CD4-positive, CD25-positive, alpha-beta regulatory T cell (primary cell): ENCODE measurements at regions not wholly inside any gene's neighbourhood (a gene's known extent, or its start where the extent isn't known, plus 50 kb on each side); places are given as distances from the start of the nearest gene placed in this dataset.

Experiments used
- ATAC-seq, 2 donors: fragments of 150-1000 bp; cut with Tn5 transposase; one replicate each; pipeline ENCODE4 v1.10.0; 2021; ENCODE audit warnings: low read depth in 2 of 2, moderate number of reproducible peaks in 2 of 2, moderate library complexity in 1 of 2
- DNase-seq, 3 donors: peaks; one replicate each; pipeline versions ENCODE4 v3.0.0 to v3.0.0-alpha.2; 2012 to 2022; ENCODE audit warnings: mixed read lengths in 1 of 3
- H3K27ac ChIP-seq: one replicate; pipeline ENCODE4 v1.7.0; 2013; ENCODE audit warnings: mild to moderate bottlenecking, low read length; ENCODE audit not compliant: insufficient read depth, poor library complexity, severe bottlenecking
- H3K27me3 ChIP-seq: one replicate; pipeline ENCODE4 v1.7.0; 2013; ENCODE audit warnings: low read length; ENCODE audit not compliant: control insufficient read depth, insufficient read depth
- H3K36me3 ChIP-seq: one replicate; pipeline ENCODE4 v1.7.0; 2013; ENCODE audit warnings: mild to moderate bottlenecking, low read length, moderate library complexity; ENCODE audit not compliant: control insufficient read depth, insufficient read depth
- H3K4me1 ChIP-seq: 2 replicates; pipeline ENCODE4 v1.7.0; 2013; ENCODE audit warnings: mild to moderate bottlenecking, low read length; ENCODE audit not compliant: insufficient read depth, control insufficient read depth, poor library complexity, severe bottlenecking
- H3K4me3 ChIP-seq: one replicate; pipeline ENCODE4 v1.7.0; 2013; ENCODE audit warnings: low read depth, mild to moderate bottlenecking, low read length, moderate library complexity
- H3K9me3 ChIP-seq, 2 experiments: 1 replicate in 1 of 2; 2 replicates in 1 of 2; pipeline ENCODE4 v1.7.0; 2013; ENCODE audit warnings: low read length in 2 of 2, mild to moderate bottlenecking in 1 of 2, moderate library complexity in 1 of 2; ENCODE audit not compliant: control insufficient read depth in 2 of 2
- H3K27ac Mint-ChIP-seq, 3 donors: one replicate each; pipeline ENCODE4 v1.8.0; 2020 to 2022; ENCODE audit warnings: mild to moderate bottlenecking in 3 of 3, mixed read lengths in 3 of 3, moderate library complexity in 2 of 3
- H3K27me3 Mint-ChIP-seq: one replicate; pipeline ENCODE4 v1.8.0; 2022; ENCODE audit warnings: mild to moderate bottlenecking, mixed read lengths
- H3K36me3 Mint-ChIP-seq: one replicate; pipeline ENCODE4 v1.8.0; 2020; ENCODE audit warnings: mixed read lengths
- H3K4me1 Mint-ChIP-seq, 4 donors: one replicate each; pipeline ENCODE4 v1.8.0; 2020 to 2022; ENCODE audit warnings: mixed read lengths in 4 of 4, mild to moderate bottlenecking in 1 of 4
- H3K4me3 Mint-ChIP-seq, 4 donors: one replicate each; pipeline ENCODE4 v1.8.0; 2020 to 2022; ENCODE audit warnings: mild to moderate bottlenecking in 4 of 4, mixed read lengths in 4 of 4, moderate library complexity in 3 of 4
- H3K9me3 Mint-ChIP-seq, 7 donors: one replicate each; pipeline ENCODE4 v1.8.0; 2020 to 2022; ENCODE audit warnings: mixed read lengths in 7 of 7, mild to moderate bottlenecking in 3 of 7, moderate library complexity in 2 of 7

- H3K4me1 ChIP-seq = peaks cover 4% of the 10 kb centered on the region
- Mint-ChIP-seq H3K36me3 (no peaks in the 10 kb centered on the region), H3K9me3 (peaks cover 0 to 2% (median 0%) of the 10 kb centered on the region in 7 donors), H3K27ac (no peak overlapping the region), H3K4me3 (no peak overlapping the region), H3K4me1 (peaks cover 0 to 6% (median 0%) of the 10 kb centered on the region in 4 donors), H3K27me3 (peaks cover 36% of the 10 kb centered on the region)
- DNase-seq (no peak), ATAC-seq (no peak)
- peaks cover 11% of the 10 kb centered on the region for H3K27me3 ChIP-seq
- no peak overlapping the region for H3K27ac ChIP-seq
- H3K36me3 ChIP-seq = no peaks in the 10 kb centered on the region
- H3K9me3 ChIP-seq = no peaks in the 10 kb centered on the region
- no peak overlapping the region for H3K4me3 ChIP-seq
These were observed 77.6 kb downstream of the PCDH1 start for GRCh38 chr5:141800617-141801016.

- H3K36me3 ChIP-seq = no peaks in the 10 kb centered on the region
- Mint-ChIP-seq H3K27ac (no peak overlapping the region), H3K4me3 (peak overlapping the region in 1 of 4 donors; percentile 61), H3K4me1 (peaks cover 0 to 6% (median 0%) of the 10 kb centered on the region in 4 donors), H3K27me3 (peaks cover 31% of the 10 kb centered on the region), H3K36me3 (no peaks in the 10 kb centered on the region), H3K9me3 (peaks cover 0 to 2% (median 0%) of the 10 kb centered on the region in 7 donors)
- no peak overlapping the region for H3K27ac ChIP-seq
- H3K9me3 ChIP-seq = no peaks in the 10 kb centered on the region
- H3K4me1 ChIP-seq = peaks cover 4% of the 10 kb centered on the region
- peaks cover 4% of the 10 kb centered on the region for H3K27me3 ChIP-seq
- ATAC-seq (no peak), DNase-seq (no peak)
- no peak overlapping the region for H3K4me3 ChIP-seq
These were observed 78.6 kb downstream of the PCDH1 start for GRCh38 chr5:141799507-141800167.

GRCh38 chr5:141797425-141797824 is 80.8 kb downstream of the PCDH1 start:
- no peak for ATAC-seq
- Mint-ChIP-seq H3K27me3 (peaks cover 28% of the 10 kb centered on the region), H3K9me3 (no peaks in the 10 kb centered on the region), H3K4me3 (no peak overlapping the region), H3K36me3 (no peaks in the 10 kb centered on the region), H3K4me1 (peaks cover 0 to 6% (median 0%) of the 10 kb centered on the region in 4 donors), H3K27ac (peak overlapping the region in 1 of 3 donors; percentile 63)
- no peaks in the 10 kb centered on the region for H3K27me3 ChIP-seq
- no peak overlapping the region for H3K27ac ChIP-seq
- H3K4me3 ChIP-seq = no peak overlapping the region
- no peaks in the 10 kb centered on the region for H3K9me3 ChIP-seq
- no peak for DNase-seq
- no peaks in the 10 kb centered on the region for H3K36me3 ChIP-seq
- H3K4me1 ChIP-seq = peaks cover 4% of the 10 kb centered on the region

GRCh38 chr5:141795421-141795820 is 82.8 kb downstream of the PCDH1 start:
- no peaks in the 10 kb centered on the region for H3K36me3 Mint-ChIP-seq
- peaks cover 0 to 1% (median 0%) of the 10 kb centered on the region in 7 donors for H3K9me3 Mint-ChIP-seq
- Histone ChIP-seq H3K9me3 (no peaks in the 10 kb centered on the region), H3K36me3 (no peaks in the 10 kb centered on the region), H3K4me3 (no peak overlapping the region), H3K27me3 (no peaks in the 10 kb centered on the region), H3K4me1 (peaks cover 4% of the 10 kb centered on the region), H3K27ac (no peak overlapping the region)
- no peak overlapping the region for H3K4me3 Mint-ChIP-seq
- DNase-seq (no peak), ATAC-seq (no peak)
- peaks cover 26% of the 10 kb centered on the region for H3K27me3 Mint-ChIP-seq
- peaks cover 0 to 6% (median 0%) of the 10 kb centered on the region in 4 donors for H3K4me1 Mint-ChIP-seq
- no peak overlapping the region for H3K27ac Mint-ChIP-seq

GRCh38 chr5:141793881-141794280 is 84.3 kb downstream of the PCDH1 start:
- H3K27ac ChIP-seq = no peak overlapping the region
- H3K9me3 ChIP-seq = no peaks in the 10 kb centered on the region
- no peaks in the 10 kb centered on the region for H3K36me3 ChIP-seq
- Mint-ChIP-seq H3K4me3 (no peak overlapping the region), H3K27ac (no peak overlapping the region), H3K9me3 (peaks cover 0 to 1% (median 0%) of the 10 kb centered on the region in 7 donors), H3K27me3 (peaks cover 20% of the 10 kb centered on the region), H3K4me1 (no peaks in the 10 kb centered on the region), H3K36me3 (no peaks in the 10 kb centered on the region)
- H3K4me3 ChIP-seq = no peak overlapping the region
- DNase-seq (no peak), ATAC-seq (no peak)
- H3K4me1 ChIP-seq = peaks cover under 1% of the 10 kb centered on the region
- no peaks in the 10 kb centered on the region for H3K27me3 ChIP-seq

GRCh38 chr5:141793403-141793802 is 84.8 kb downstream of the PCDH1 start:
- H3K9me3 Mint-ChIP-seq = peaks cover 0 to 1% (median 0%) of the 10 kb centered on the region in 7 donors
- Histone ChIP-seq H3K9me3 (no peaks in the 10 kb centered on the region), H3K27ac (no peak overlapping the region), H3K4me3 (no peak overlapping the region), H3K27me3 (no peaks in the 10 kb centered on the region), H3K4me1 (no peaks in the 10 kb centered on the region), H3K36me3 (no peaks in the 10 kb centered on the region)
- H3K27ac Mint-ChIP-seq = no peak overlapping the region
- no peaks in the 10 kb centered on the region for H3K36me3 Mint-ChIP-seq
- DNase-seq (no peak), ATAC-seq (no peak)
- H3K4me3 Mint-ChIP-seq = no peak overlapping the region
- no peaks in the 10 kb centered on the region for H3K4me1 Mint-ChIP-seq
- H3K27me3 Mint-ChIP-seq = peaks cover 24% of the 10 kb centered on the region

GRCh38 chr5:141790630-141791029 is 87.6 kb downstream of the PCDH1 start:
- no peak for ATAC-seq
- Mint-ChIP-seq H3K9me3 (peaks cover 0 to 1% (median 0%) of the 10 kb centered on the region in 7 donors), H3K36me3 (no peaks in the 10 kb centered on the region), H3K27me3 (peaks cover 26% of the 10 kb centered on the region), H3K27ac (no peak overlapping the region), H3K4me3 (no peak overlapping the region), H3K4me1 (no peaks in the 10 kb centered on the region)
- no peak overlapping the region for H3K27ac ChIP-seq
- H3K4me3 ChIP-seq = no peak overlapping the region
- peaks cover 2% of the 10 kb centered on the region for H3K27me3 ChIP-seq
- no peaks in the 10 kb centered on the region for H3K9me3 ChIP-seq
- no peaks in the 10 kb centered on the region for H3K36me3 ChIP-seq
- DNase-seq = no peak
- H3K4me1 ChIP-seq = no peaks in the 10 kb centered on the region

- H3K27me3 Mint-ChIP-seq = peaks cover 26% of the 10 kb centered on the region
These were observed 88.9 kb downstream of the PCDH1 start for GRCh38 chr5:141789330-141789729.

More at GRCh38 chr5:141789330-141789729, 88.9 kb downstream of the PCDH1 start:
- H3K36me3 Mint-ChIP-seq = no peaks in the 10 kb centered on the region
- H3K9me3 Mint-ChIP-seq = peaks cover 0 to 1% (median 0%) of the 10 kb centered on the region in 7 donors
- peaks cover 2% of the 10 kb centered on the region for H3K27me3 ChIP-seq
- no peaks in the 10 kb centered on the region for H3K4me1 Mint-ChIP-seq
- H3K4me1 ChIP-seq = no peaks in the 10 kb centered on the region
- H3K9me3 ChIP-seq = no peaks in the 10 kb centered on the region
- no peak for DNase-seq
- no peak overlapping the region for H3K4me3 Mint-ChIP-seq
- H3K27ac Mint-ChIP-seq = no peak overlapping the region
- no peak overlapping the region for H3K4me3 ChIP-seq
- no peaks in the 10 kb centered on the region for H3K36me3 ChIP-seq
- H3K27ac ChIP-seq = no peak overlapping the region
- ATAC-seq = no peak
